BLaER1 treated with 17β-estradiol and CSF1 and Interleukin-3, amounts not matched to agents 10 nM and 100 nM (cell line): ENCODE measurements at regions not wholly inside any gene's neighbourhood (a gene's known extent, or its start where the extent isn't known, plus 50 kb on each side); places are given as distances from the start of the nearest gene placed in this dataset.

Experiments
- H3K27ac ChIP-seq, 11 experiments: shearing (Covaris generic); formaldehyde crosslinking; 2 replicates each; pipeline ENCODE4 v1.8.1; 2022
- H3K27me3 ChIP-seq, 11 experiments: shearing (Covaris generic); formaldehyde crosslinking; 2 replicates each; pipeline ENCODE4 v1.8.1; 2022
- H3K36me3 ChIP-seq, 11 experiments: shearing (Covaris generic); formaldehyde crosslinking; 2 replicates each; pipeline ENCODE4 v1.8.1; 2022
- H3K4me1 ChIP-seq, 10 experiments: shearing (Covaris generic); formaldehyde crosslinking; 2 replicates each; pipeline ENCODE4 v1.8.1; 2022
- H3K4me2 ChIP-seq, 11 experiments: shearing (Covaris generic); formaldehyde crosslinking; 2 replicates each; pipeline ENCODE4 v1.8.1; 2022
- H3K4me3 ChIP-seq, 10 experiments: shearing (Covaris generic); formaldehyde crosslinking; 2 replicates each; pipeline ENCODE4 v1.8.1; 2022
- H3K9ac ChIP-seq, 11 experiments: shearing (Covaris generic); formaldehyde crosslinking; 2 replicates each; pipeline ENCODE4 v1.8.1; 2022
- H3K9me3 ChIP-seq, 11 experiments: shearing (Covaris generic); formaldehyde crosslinking; replicated peaks in 1 of 11; 2 replicates each; pipeline ENCODE4 v1.8.1; 2022
- H4K20me1 ChIP-seq, 11 experiments: shearing (Covaris generic); formaldehyde crosslinking; 2 replicates each; pipeline ENCODE4 v1.8.1; 2022
- Cebpa-rat ChIP-seq, 11 experiments: shearing (Covaris generic); IDR thresholded peaks; 2 replicates each; pipeline ENCODE4 v1.8.1; 2022

DNA sequence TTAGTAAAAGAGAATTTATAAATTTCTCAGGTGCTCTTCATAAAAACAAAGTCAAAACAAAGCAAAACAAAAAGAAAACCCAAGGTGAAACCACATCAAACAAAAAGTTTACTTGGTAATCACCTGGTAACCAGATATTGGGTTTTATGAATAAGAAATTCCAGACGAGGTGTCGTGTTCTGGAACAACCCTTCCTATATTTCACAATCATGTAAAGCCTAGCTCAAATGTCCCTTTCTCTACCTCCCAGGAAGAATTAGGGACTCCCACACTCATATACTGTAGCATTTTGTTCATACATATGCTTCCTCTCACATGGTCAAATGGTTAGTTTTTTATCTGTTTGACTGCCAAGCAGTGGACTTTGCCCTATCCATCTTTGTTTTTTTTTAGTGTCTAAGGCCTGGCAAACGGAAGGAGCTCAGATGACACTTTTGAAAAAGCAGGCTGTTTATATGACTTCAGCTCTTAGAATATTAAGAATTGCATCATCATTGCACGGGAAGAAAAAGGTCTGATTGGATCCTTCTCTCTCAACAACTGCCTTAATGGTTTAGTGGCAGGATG is 326.7 kb upstream of the TBL1XR1 start:
- H3K4me3 ChIP-seq, result no peak overlapping the region
- no peaks in the 10 kb centered on the region for H3K27me3 ChIP-seq
- H3K4me2 ChIP-seq, result no peak overlapping the region
- H4K20me1 ChIP-seq, result no peaks in the 10 kb centered on the region
- H3K9ac ChIP-seq, result no peak overlapping the region
- TF ChIP-seq Cebpa-rat (IDR thresholded peaks at IDR 0.05), result peak in 3 of 11 experiments; percentile 19 to 66 (median 35); a peak in 2 of 22 replicates
- H3K27ac ChIP-seq, result no peak overlapping the region
- H3K4me1 ChIP-seq, result peaks cover 0 to 16% (median 7%) of the 10 kb centered on the region in 10 experiments; a peak in 12 of 20 replicates
- peaks cover 17 to 74% (median 53%) of the 10 kb centered on the region in 11 experiments for H3K9me3 ChIP-seq
- H3K36me3 ChIP-seq, result no peaks in the 10 kb centered on the region

DNA sequence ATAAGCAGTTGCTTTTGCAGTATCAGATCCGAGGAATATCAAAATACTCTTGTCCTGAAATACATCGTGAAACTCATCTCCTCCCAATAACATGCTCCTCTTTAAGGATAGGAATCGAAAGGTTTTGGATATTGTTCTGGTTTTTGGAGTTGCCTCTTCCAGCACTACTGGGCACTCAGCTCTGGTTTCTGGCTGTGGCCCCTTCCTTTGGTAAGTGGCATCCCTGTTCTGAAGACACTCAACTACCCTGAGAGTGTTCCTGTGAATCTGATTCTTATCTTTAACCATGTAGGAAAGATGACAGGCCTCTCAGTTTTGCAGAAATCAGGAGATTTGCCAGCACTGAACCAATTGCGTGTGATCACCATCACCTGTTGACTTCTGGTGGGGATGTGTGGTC is 327.5 kb upstream of the TBL1XR1 start:
- Histone ChIP-seq H3K9me3 (peaks cover 13 to 66% (median 47%) of the 10 kb centered on the region in 11 experiments), H3K9ac (no peak overlapping the region), H3K27me3 (no peaks in the 10 kb centered on the region), H3K36me3 (no peaks in the 10 kb centered on the region), H3K4me3 (no peak overlapping the region), H3K27ac (no peak overlapping the region), H4K20me1 (no peaks in the 10 kb centered on the region), H3K4me2 (no peak overlapping the region), H3K4me1 (peaks cover 0 to 16% (median 7%) of the 10 kb centered on the region in 10 experiments; a peak in 12 of 20 replicates)
- TF ChIP-seq Cebpa-rat (IDR thresholded peaks at IDR 0.05), result no peak

DNA sequence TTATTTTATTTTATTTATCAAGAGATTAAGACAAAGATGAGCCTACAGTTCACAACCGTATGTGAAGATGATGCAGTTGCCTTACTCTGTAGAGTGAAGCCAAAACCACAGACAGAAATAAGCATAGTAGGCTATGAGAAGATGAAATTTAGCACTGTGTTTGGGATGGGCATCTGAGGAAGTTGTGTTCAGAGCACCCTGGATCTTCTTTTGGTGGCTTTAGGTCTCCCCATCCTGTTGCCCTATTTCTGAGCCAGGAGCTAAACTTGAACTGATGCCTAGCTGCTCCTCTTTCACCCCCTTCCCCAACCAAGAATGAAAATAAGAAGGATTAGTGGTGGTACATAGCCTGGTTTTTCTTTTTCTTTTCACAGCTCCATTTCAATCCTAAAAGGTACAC is 328.1 kb upstream of the TBL1XR1 start:
- no peak overlapping the region for H3K4me2 ChIP-seq
- H3K27me3 ChIP-seq, result no peaks in the 10 kb centered on the region
- peaks cover 7 to 59% (median 40%) of the 10 kb centered on the region in 11 experiments; a peak in 21 of 22 replicates for H3K9me3 ChIP-seq
- TF ChIP-seq Cebpa-rat (IDR thresholded peaks at IDR 0.05), result no peak
- H3K36me3 ChIP-seq, result no peaks in the 10 kb centered on the region
- no peaks in the 10 kb centered on the region for H4K20me1 ChIP-seq
- H3K4me1 ChIP-seq, result peaks cover 0 to 16% (median 7%) of the 10 kb centered on the region in 10 experiments; a peak in 12 of 20 replicates
- H3K27ac ChIP-seq, result no peak overlapping the region
- no peak overlapping the region for H3K4me3 ChIP-seq
- no peak overlapping the region for H3K9ac ChIP-seq

DNA sequence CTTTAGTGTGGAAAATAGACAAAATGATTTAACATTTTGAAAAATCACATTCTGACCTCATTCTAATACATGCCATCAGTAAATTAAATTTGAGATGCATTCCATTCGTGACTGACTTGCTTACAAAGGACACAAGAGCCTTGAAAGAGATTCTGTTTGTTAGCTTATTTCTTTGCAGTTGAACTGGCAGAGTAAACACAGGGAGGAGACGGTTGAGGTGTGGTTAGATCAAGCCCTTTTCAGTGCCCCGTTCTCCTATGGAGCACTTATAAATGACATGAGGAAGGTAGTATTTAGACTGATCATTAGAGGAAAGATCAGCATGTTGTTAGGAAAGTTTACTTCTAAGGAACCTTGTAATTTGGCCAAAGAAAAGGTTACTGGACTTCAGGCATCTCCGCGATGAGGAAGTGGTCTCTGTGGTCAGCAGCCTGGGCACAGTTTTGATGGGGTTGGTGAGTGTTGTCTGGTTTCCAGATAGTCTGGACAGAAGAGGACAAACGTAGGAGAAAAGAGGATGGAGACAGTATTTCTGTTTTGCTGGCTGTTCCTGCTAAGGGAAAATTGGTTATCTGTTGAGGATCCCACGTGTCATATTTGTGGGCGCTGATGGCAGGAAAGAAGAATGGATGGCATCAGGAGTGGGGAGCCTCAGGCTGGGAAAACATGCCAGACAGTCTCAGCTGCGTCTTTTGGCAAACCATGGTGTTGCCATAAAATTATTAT is 328.9 kb upstream of the TBL1XR1 start:
- Histone ChIP-seq H3K4me3 (no peak overlapping the region), H3K27me3 (no peaks in the 10 kb centered on the region), H3K36me3 (no peaks in the 10 kb centered on the region), H4K20me1 (no peaks in the 10 kb centered on the region), H3K4me2 (peak overlapping the region in 6 of 11 experiments; percentile 8 to 74 (median 37); a peak in 8 of 22 replicates), H3K4me1 (peaks cover 0 to 23% (median 7%) of the 10 kb centered on the region in 10 experiments; a peak in 12 of 20 replicates), H3K9ac (no peak overlapping the region), H3K27ac (no peak overlapping the region), H3K9me3 (peaks cover 5 to 52% (median 34%) of the 10 kb centered on the region in 11 experiments; a peak in 21 of 22 replicates)
- TF ChIP-seq Cebpa-rat (IDR thresholded peaks at IDR 0.05), result no peak

DNA sequence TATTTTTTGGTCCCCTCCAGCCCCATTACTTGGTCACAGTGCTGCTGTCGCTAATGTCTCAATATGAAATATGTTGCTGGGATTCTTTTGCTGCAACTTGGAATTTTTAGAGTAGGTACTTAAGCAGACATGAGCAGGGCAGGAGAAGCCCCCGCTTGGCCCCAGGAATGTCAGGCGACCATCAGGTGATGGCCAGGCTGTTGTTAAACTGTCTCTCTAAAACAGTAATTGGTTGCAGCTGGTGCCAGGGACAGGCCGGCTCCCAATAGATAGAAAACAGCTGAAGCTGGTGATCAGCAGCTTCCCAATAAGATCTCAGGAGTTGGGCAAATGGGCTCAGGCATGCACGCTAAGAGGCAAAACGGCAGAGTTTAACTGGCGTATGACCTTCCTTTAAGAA is 329.9 kb upstream of the TBL1XR1 start:
- Histone ChIP-seq H3K4me1 (peaks cover 0 to 23% (median 7%) of the 10 kb centered on the region in 10 experiments; a peak in 12 of 20 replicates), H4K20me1 (no peaks in the 10 kb centered on the region), H3K4me2 (peak overlapping the region in 2 of 11 experiments; percentile 67 to 74; a peak in 4 of 22 replicates), H3K27me3 (no peaks in the 10 kb centered on the region), H3K9me3 (peaks cover 5 to 41% (median 25%) of the 10 kb centered on the region in 11 experiments; a peak in 21 of 22 replicates), H3K4me3 (no peak overlapping the region), H3K36me3 (no peaks in the 10 kb centered on the region), H3K27ac (no peak overlapping the region), H3K9ac (no peak overlapping the region)
- TF ChIP-seq Cebpa-rat (IDR thresholded peaks at IDR 0.05), result no peak

DNA sequence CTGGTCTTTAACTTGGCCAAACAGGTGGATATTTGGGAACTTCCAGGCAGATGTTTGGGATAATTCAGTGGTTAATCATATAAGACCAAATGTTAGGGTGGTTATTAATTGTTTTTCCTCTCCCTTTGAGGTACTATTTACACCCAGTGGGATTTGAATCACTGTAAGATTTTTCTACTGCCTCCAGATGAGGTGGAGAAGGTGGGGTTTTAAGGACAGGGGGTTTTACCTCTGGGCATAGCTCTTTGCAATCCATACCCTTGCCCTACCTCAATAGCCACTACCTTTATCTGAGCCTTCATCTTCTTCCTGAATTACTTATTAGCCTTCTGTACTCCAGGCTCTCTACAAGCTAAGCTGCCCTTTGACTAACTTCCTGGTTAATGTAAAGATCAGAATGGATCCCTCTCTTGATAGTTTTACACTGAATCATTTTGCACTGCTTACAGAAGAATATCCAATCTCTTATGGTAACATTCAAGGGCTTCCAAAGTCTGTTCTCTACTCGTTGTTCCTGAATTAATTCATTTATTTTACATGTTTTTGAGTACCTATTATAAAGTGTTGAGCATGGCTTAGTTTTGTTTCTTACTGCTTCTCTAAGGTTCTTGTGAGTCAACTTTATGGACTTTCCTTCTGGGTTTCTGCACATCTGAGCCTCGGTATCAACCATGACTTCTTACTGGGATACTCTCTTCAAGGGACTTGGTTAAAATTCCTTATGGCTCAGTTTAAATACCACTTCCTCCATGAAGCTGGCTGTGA is 331.2 kb upstream of the TBL1XR1 start:
- no peak overlapping the region for H3K4me3 ChIP-seq
- H3K27ac ChIP-seq, result no peak overlapping the region
- peaks cover 0 to 23% (median 7%) of the 10 kb centered on the region in 10 experiments; a peak in 12 of 20 replicates for H3K4me1 ChIP-seq
- H3K9me3 ChIP-seq, result peaks cover 5 to 43% (median 32%) of the 10 kb centered on the region in 11 experiments; a peak in 21 of 22 replicates
- no peaks in the 10 kb centered on the region for H3K36me3 ChIP-seq
- no peak overlapping the region for H3K9ac ChIP-seq
- H3K27me3 ChIP-seq, result no peaks in the 10 kb centered on the region
- no peak for TF ChIP-seq Cebpa-rat (IDR thresholded peaks at IDR 0.05)
- H3K4me2 ChIP-seq, result no peak overlapping the region
- H4K20me1 ChIP-seq, result no peaks in the 10 kb centered on the region

DNA sequence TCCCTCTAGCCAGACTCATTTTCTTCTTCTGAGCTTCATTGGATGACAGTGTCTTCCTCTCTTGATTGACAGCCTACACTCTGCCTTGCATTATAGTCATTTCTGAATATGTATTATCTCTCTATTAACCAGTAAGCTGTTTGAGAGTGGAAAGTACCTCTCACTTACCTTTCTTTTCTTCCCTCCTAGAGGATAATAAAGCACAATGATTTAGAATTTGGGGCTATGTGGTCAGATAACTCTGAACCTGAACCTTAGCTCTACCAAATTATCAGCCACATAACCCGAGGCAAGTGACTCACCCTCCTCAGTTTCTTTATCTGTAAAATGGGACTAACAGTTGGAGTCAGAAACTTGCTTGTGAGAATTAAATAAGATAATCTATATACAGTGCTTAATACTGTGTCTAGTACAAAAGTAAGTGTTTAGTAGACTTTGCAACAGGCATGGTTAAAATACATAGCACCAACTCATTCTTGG is 331.8 kb upstream of the TBL1XR1 start:
- H3K27ac ChIP-seq, result no peak overlapping the region
- no peak for TF ChIP-seq Cebpa-rat (IDR thresholded peaks at IDR 0.05)
- H3K27me3 ChIP-seq, result no peaks in the 10 kb centered on the region
- no peak overlapping the region for H3K4me3 ChIP-seq
- H3K4me1 ChIP-seq, result peaks cover 0 to 23% (median 7%) of the 10 kb centered on the region in 10 experiments; a peak in 12 of 20 replicates
- H3K4me2 ChIP-seq, result no peak overlapping the region
- no peaks in the 10 kb centered on the region for H3K36me3 ChIP-seq
- H4K20me1 ChIP-seq, result no peaks in the 10 kb centered on the region
- peaks cover 5 to 42% (median 32%) of the 10 kb centered on the region in 11 experiments; a peak in 21 of 22 replicates for H3K9me3 ChIP-seq
- no peak overlapping the region for H3K9ac ChIP-seq

DNA sequence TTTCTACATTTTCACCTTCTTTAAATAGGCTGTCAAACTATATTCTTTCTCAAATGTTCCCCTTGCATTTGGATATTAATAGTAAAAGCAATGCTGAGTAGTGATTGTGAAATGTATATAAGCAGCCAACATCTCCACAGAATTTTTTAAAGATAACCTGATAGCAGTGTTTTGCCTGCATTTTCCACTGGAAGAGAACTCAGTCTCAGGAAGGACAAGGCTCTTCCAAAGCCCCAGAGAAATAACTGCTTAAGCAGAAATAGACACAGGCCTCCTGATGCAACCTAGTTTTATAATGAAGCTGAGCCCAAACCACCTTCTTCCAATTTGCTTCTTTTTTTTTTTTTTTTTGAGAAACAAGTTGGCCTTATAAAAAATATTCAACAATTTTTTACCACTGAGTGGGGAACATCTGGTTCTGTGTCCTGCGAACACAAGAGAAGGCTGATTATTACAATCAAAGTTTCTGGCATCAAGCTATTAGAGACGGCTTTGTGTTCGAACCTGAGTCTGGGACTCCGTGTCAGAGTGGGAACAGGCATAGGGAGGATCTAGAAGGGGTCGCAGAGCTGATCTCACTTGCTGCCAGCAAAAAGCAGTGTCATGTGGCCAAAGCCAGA is 332.5 kb upstream of the TBL1XR1 start:
- no peak for TF ChIP-seq Cebpa-rat (IDR thresholded peaks at IDR 0.05)
- no peaks in the 10 kb centered on the region for H3K27me3 ChIP-seq
- no peaks in the 10 kb centered on the region for H4K20me1 ChIP-seq
- H3K4me1 ChIP-seq, result peaks cover 0 to 23% (median 7%) of the 10 kb centered on the region in 10 experiments; a peak in 12 of 20 replicates
- H3K9me3 ChIP-seq, result peaks cover 3 to 40% (median 31%) of the 10 kb centered on the region in 11 experiments; a peak in 21 of 22 replicates
- H3K4me3 ChIP-seq, result no peak overlapping the region
- no peaks in the 10 kb centered on the region for H3K36me3 ChIP-seq
- no peak overlapping the region for H3K4me2 ChIP-seq
- H3K9ac ChIP-seq, result no peak overlapping the region
- no peak overlapping the region for H3K27ac ChIP-seq
